HEK293T (cell line): ENCODE measurements at regions not wholly inside any gene's neighbourhood (a gene's known extent, or its start where the extent isn't known, plus 50 kb on each side); places are given as distances from the start of the nearest gene placed in this dataset.

Experiments
- ARNT ChIP-seq: fragments of 450-650 bp; IDR thresholded peaks from 2 replicates; pipeline ENCODE4 v1.6.1; 2017; ENCODE audit warnings: mild to moderate bottlenecking
- BHLHE40 ChIP-seq: fragments of 450-650 bp; IDR thresholded peaks from 2 replicates; pipeline ENCODE4 v1.6.1; 2016; ENCODE audit warnings: mild to moderate bottlenecking, moderate library complexity, borderline replicate concordance
- FOXA1 ChIP-seq: fragments of 450-650 bp; IDR thresholded peaks from 2 replicates; pipeline ENCODE4 v1.6.1; 2016; ENCODE audit warnings: mild to moderate bottlenecking
- FOXK2 ChIP-seq: fragments of 450-650 bp; IDR thresholded peaks from 2 replicates; pipeline ENCODE4 v1.6.1; 2016; ENCODE audit warnings: mild to moderate bottlenecking
- HDGF ChIP-seq: fragments of 450-650 bp; IDR thresholded peaks from 2 replicates; pipeline ENCODE4 v1.6.1; 2017; ENCODE audit warnings: antibody characterized with exemption, borderline replicate concordance
- LEF1 ChIP-seq: fragments of 450-650 bp; IDR thresholded peaks from 2 replicates; pipeline ENCODE4 v1.6.1; 2017; ENCODE audit warnings: mild to moderate bottlenecking, borderline replicate concordance
- PKNOX1 ChIP-seq: fragments of 450-650 bp; IDR thresholded peaks from 2 replicates; pipeline ENCODE4 v1.6.1; 2016
- SP1 ChIP-seq: fragments of 450-650 bp; IDR thresholded peaks from 2 replicates; pipeline ENCODE4 v1.6.1; 2017
- ZNF384 ChIP-seq: fragments of 450-650 bp; IDR thresholded peaks from 2 replicates; pipeline ENCODE4 v1.6.1; 2016

GRCh38 chr5:163622799-163623198 is 117.4 kb downstream of the MAT2B start:
- TF ChIP-seq LEF1 (no peak), FOXK2 (no peak), SP1 (no peak), ARNT (no peak), BHLHE40 (no peak), ZNF384 (no peak), FOXA1 (no peak), PKNOX1 (no peak), HDGF (no peak)
